ENCODE measurements at regions not wholly inside any gene's neighbourhood (a gene's known extent, or its start where the extent isn't known, plus 50 kb on each side); places are given as distances from the start of the nearest gene placed in this dataset.

- Histone ChIP-seq H3K4me2 (ENCODE audit: low read length) (no peak overlapping the region), H4K20me1 (ENCODE audit: insufficient read depth, low read length) (no peaks in the 10 kb centered on the region), H3K4me1 (ENCODE audit: insufficient read depth, low read length) (peaks cover under 1% of the 10 kb centered on the region), H2AFZ (ENCODE audit: low read depth, low read length) (no peak overlapping the region), H3K4me3 (ENCODE audit: insufficient read depth, low read depth, low read length) (no peak overlapping the region), H3K79me2 (ENCODE audit: insufficient read depth, low read length) (no peaks in the 10 kb centered on the region), H3K27me3 (ENCODE audit: insufficient read depth, low read length) (no peaks in the 10 kb centered on the region), H3K9ac (ENCODE audit: low read length) (no peak overlapping the region), H3K9me3 (ENCODE audit: insufficient read depth, low read depth, low read length) (no peaks in the 10 kb centered on the region), H3K36me3 (ENCODE audit: insufficient read depth, low read length) (no peaks in the 10 kb centered on the region), H3K27ac (ENCODE audit: low read depth, low read length) (no peak overlapping the region)
- FAIRE-seq (no peak), DNase-seq (ENCODE audit: low read depth) (no peak)
- peaks cover 8% of the 10 kb centered on the region for H3K4me1 Mint-ChIP-seq (ENCODE audit: low read depth, unreplicated experiment)
- no peak overlapping the region for H3K4me3 Mint-ChIP-seq (ENCODE audit: unreplicated experiment)
- H3K36me3 Mint-ChIP-seq (ENCODE audit: low read depth, unreplicated experiment): no peaks in the 10 kb centered on the region
- H3K9me3 Mint-ChIP-seq (ENCODE audit: unreplicated experiment): peaks cover 2% of the 10 kb centered on the region
- TF ChIP-seq EZH2 (IDR thresholded peaks at IDR 0.05; ENCODE audit: insufficient read depth, low read length): no peak
- no peak for TF ChIP-seq CTCF (IDR thresholded peaks at IDR 0.05; ENCODE audit: insufficient read depth, low read depth, low read length)
- no peak overlapping the region for H3K27ac Mint-ChIP-seq (ENCODE audit: unreplicated experiment)
- no peaks in the 10 kb centered on the region for H3K27me3 Mint-ChIP-seq (ENCODE audit: low read depth, unreplicated experiment)
These were observed 252.6 kb downstream of the LTN1 start for GRCh38 chr21:28740125-28740524.

GRCh38 chr21:28738882-28739281 is 253.8 kb downstream of the LTN1 start:
- Mint-ChIP-seq H3K4me1 (ENCODE audit: low read depth, unreplicated experiment) (peaks cover 8% of the 10 kb centered on the region), H3K9me3 (ENCODE audit: unreplicated experiment) (peaks cover 2% of the 10 kb centered on the region), H3K27me3 (ENCODE audit: low read depth, unreplicated experiment) (no peaks in the 10 kb centered on the region), H3K4me3 (ENCODE audit: unreplicated experiment) (no peak overlapping the region), H3K27ac (ENCODE audit: unreplicated experiment) (no peak overlapping the region), H3K36me3 (ENCODE audit: low read depth, unreplicated experiment) (no peaks in the 10 kb centered on the region)
- no peaks in the 10 kb centered on the region for H4K20me1 ChIP-seq (ENCODE audit: insufficient read depth, low read length)
- no peak overlapping the region for H2AFZ ChIP-seq (ENCODE audit: low read depth, low read length)
- no peak for DNase-seq (ENCODE audit: low read depth)
- FAIRE-seq: no peak
- no peak overlapping the region for H3K27ac ChIP-seq (ENCODE audit: low read depth, low read length)
- no peaks in the 10 kb centered on the region for H3K27me3 ChIP-seq (ENCODE audit: insufficient read depth, low read length)
- TF ChIP-seq CTCF (IDR thresholded peaks at IDR 0.05; ENCODE audit: insufficient read depth, low read depth, low read length) (no peak), EZH2 (IDR thresholded peaks at IDR 0.05; ENCODE audit: insufficient read depth, low read length) (no peak)
- no peak overlapping the region for H3K4me3 ChIP-seq (ENCODE audit: insufficient read depth, low read depth, low read length)
- no peak overlapping the region for H3K9ac ChIP-seq (ENCODE audit: low read length)
- H3K79me2 ChIP-seq (ENCODE audit: insufficient read depth, low read length): no peaks in the 10 kb centered on the region
- no peaks in the 10 kb centered on the region for H3K4me1 ChIP-seq (ENCODE audit: insufficient read depth, low read length)
- H3K4me2 ChIP-seq (ENCODE audit: low read length): no peak overlapping the region
- H3K36me3 ChIP-seq (ENCODE audit: insufficient read depth, low read length): no peaks in the 10 kb centered on the region
- H3K9me3 ChIP-seq (ENCODE audit: insufficient read depth, low read depth, low read length): no peaks in the 10 kb centered on the region

GRCh38 chr21:28738420-28738704 is 254.3 kb downstream of the LTN1 start:
- Mint-ChIP-seq H3K4me3 (ENCODE audit: unreplicated experiment) (no peak overlapping the region), H3K27ac (ENCODE audit: unreplicated experiment) (peak overlapping the region; percentile 9), H3K4me1 (ENCODE audit: low read depth, unreplicated experiment) (peaks cover 8% of the 10 kb centered on the region), H3K27me3 (ENCODE audit: low read depth, unreplicated experiment) (no peaks in the 10 kb centered on the region), H3K9me3 (ENCODE audit: unreplicated experiment) (peaks cover 2% of the 10 kb centered on the region), H3K36me3 (ENCODE audit: low read depth, unreplicated experiment) (no peaks in the 10 kb centered on the region)
- H3K27me3 ChIP-seq (ENCODE audit: insufficient read depth, low read length): no peaks in the 10 kb centered on the region
- H3K9me3 ChIP-seq (ENCODE audit: insufficient read depth, low read depth, low read length): no peaks in the 10 kb centered on the region
- no peak overlapping the region for H3K4me2 ChIP-seq (ENCODE audit: low read length)
- H3K36me3 ChIP-seq (ENCODE audit: insufficient read depth, low read length): no peaks in the 10 kb centered on the region
- DNase-seq (ENCODE audit: low read depth) (no peak), FAIRE-seq (no peak)
- H3K4me3 ChIP-seq (ENCODE audit: insufficient read depth, low read depth, low read length): no peak overlapping the region
- no peak overlapping the region for H3K9ac ChIP-seq (ENCODE audit: low read length)
- TF ChIP-seq EZH2 (IDR thresholded peaks at IDR 0.05; ENCODE audit: insufficient read depth, low read length) (no peak), CTCF (IDR thresholded peaks at IDR 0.05; ENCODE audit: insufficient read depth, low read depth, low read length) (no peak)
- no peak overlapping the region for H3K27ac ChIP-seq (ENCODE audit: low read depth, low read length)
- H2AFZ ChIP-seq (ENCODE audit: low read depth, low read length): no peak overlapping the region
- no peaks in the 10 kb centered on the region for H4K20me1 ChIP-seq (ENCODE audit: insufficient read depth, low read length)
- no peaks in the 10 kb centered on the region for H3K4me1 ChIP-seq (ENCODE audit: insufficient read depth, low read length)
- H3K79me2 ChIP-seq (ENCODE audit: insufficient read depth, low read length): no peaks in the 10 kb centered on the region
